DND-41 (cell line): ENCODE measurements at regions not wholly inside any gene's neighbourhood (a gene's known extent, or its start where the extent isn't known, plus 50 kb on each side); places are given as distances from the start of the nearest gene placed in this dataset.

ENCODE experiments used
- EZH2 ChIP-seq: IDR thresholded peaks from 3 replicates; pipeline ENCODE4 v1.6.1; 2012; ENCODE audit warnings: borderline replicate concordance, low read depth, mild to moderate bottlenecking, moderate library complexity, low read length, inconsistent platforms; ENCODE audit not compliant: severe bottlenecking
- TF ChIP-seq, protein P1 (sequence below): IDR thresholded peaks from 2 replicates; pipeline ENCODE4 v1.5.1; 2012; ENCODE audit warnings: borderline replicate concordance, low read length, moderate library complexity, mild to moderate bottlenecking; ENCODE audit not compliant: poor library complexity, severe bottlenecking; ENCODE audit errors: extremely low read depth

DNA sequence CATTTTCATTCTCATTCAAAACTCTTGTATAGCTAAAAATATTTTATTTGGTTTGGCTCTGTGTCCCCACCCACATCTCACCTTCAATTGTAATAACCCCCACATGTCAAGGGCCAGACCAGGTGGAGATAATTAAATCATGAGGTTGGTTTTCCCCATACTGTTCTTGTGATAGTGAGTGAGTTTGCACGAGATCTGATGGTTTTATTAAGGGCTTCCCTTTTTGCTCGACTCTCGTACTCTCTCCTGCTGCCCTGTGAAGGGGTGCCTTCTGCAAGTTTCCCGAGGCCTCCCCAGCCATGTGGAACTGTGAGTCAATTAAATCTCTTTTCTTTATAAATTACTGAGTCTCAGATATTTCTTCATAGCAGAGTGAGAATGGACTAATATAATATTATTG, 768.0 kb downstream of the STIM2 start:
- TF ChIP-seq, protein P1, sequence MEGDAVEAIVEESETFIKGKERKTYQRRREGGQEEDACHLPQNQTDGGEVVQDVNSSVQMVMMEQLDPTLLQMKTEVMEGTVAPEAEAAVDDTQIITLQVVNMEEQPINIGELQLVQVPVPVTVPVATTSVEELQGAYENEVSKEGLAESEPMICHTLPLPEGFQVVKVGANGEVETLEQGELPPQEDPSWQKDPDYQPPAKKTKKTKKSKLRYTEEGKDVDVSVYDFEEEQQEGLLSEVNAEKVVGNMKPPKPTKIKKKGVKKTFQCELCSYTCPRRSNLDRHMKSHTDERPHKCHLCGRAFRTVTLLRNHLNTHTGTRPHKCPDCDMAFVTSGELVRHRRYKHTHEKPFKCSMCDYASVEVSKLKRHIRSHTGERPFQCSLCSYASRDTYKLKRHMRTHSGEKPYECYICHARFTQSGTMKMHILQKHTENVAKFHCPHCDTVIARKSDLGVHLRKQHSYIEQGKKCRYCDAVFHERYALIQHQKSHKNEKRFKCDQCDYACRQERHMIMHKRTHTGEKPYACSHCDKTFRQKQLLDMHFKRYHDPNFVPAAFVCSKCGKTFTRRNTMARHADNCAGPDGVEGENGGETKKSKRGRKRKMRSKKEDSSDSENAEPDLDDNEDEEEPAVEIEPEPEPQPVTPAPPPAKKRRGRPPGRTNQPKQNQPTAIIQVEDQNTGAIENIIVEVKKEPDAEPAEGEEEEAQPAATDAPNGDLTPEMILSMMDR = no peak
- TF ChIP-seq EZH2 = no peak
